ENCODE measurements at regions not wholly inside any gene's neighbourhood (a gene's known extent, or its start where the extent isn't known, plus 50 kb on each side); places are given as distances from the start of the nearest gene placed in this dataset.
"Not testable (repeated sequence)": the region's sequence is repeated elsewhere in the genome, so short reads cannot be mapped to it uniquely, and the experiment has no call there.

GRCh38 chr1:121511455-121511854 lies 326.7 kb downstream of the SRGAP2C start:
- H3K27me3 Mint-ChIP-seq; H3K4me1 ChIP-seq (ENCODE audit: insufficient read depth, low read length); H3K36me3 ChIP-seq (ENCODE audit: insufficient read depth, low read length); H3K27ac Mint-ChIP-seq; H3K4me3 ChIP-seq (ENCODE audit: low read length); POLR2A ChIA-PET; DNase-seq; H3K9me3 ChIP-seq (ENCODE audit: low read length); H3K27me3 ChIP-seq (ENCODE audit: insufficient read depth, low read length, poor library complexity, severe bottlenecking); H3K27ac ChIP-seq (ENCODE audit: low read depth, low read length); CTCF ChIA-PET; H3K4me3 Mint-ChIP-seq: not testable (repeated sequence)
- peaks cover 11 to 49% (median 19%) of the 10 kb centered on the region in 3 donors for H3K36me3 Mint-ChIP-seq
- H3K9me3 Mint-ChIP-seq, result peaks cover 13 to 38% (median 28%) of the 10 kb centered on the region in 5 donors
- peaks cover 31 to 37% (median 37%) of the 10 kb centered on the region in 3 donors for H3K4me1 Mint-ChIP-seq

GRCh38 chr1:121511876-121512275 lies 327.1 kb downstream of the SRGAP2C start:
- DNase-seq; CTCF ChIA-PET; H3K27me3 ChIP-seq (ENCODE audit: insufficient read depth, low read length, poor library complexity, severe bottlenecking); H3K27ac ChIP-seq (ENCODE audit: low read depth, low read length); H3K27me3 Mint-ChIP-seq; H3K9me3 ChIP-seq (ENCODE audit: low read length); H3K4me3 ChIP-seq (ENCODE audit: low read length); POLR2A ChIA-PET; H3K36me3 ChIP-seq (ENCODE audit: insufficient read depth, low read length): not testable (repeated sequence)
- peaks cover 11% of the 10 kb centered on the region for H3K4me1 ChIP-seq (ENCODE audit: insufficient read depth, low read length)
- Mint-ChIP-seq H3K36me3 (peaks cover 10 to 45% (median 19%) of the 10 kb centered on the region in 3 donors), H3K4me3 (peak overlapping the region in 1 of 7 donors; percentile 79), H3K4me1 (peaks cover 34 to 40% (median 39%) of the 10 kb centered on the region in 3 donors), H3K27ac (peak overlapping the region in 5 of 8 donors; percentile 1 to 92 (median 43)), H3K9me3 (peaks cover 13 to 38% (median 28%) of the 10 kb centered on the region in 5 donors)

- H3K9me3 ChIP-seq (ENCODE audit: low read length), result no peaks in the 10 kb centered on the region
- H3K4me1 ChIP-seq (ENCODE audit: insufficient read depth, low read length), result peaks cover 35% of the 10 kb centered on the region
- no peaks in the 10 kb centered on the region for H3K36me3 ChIP-seq (ENCODE audit: insufficient read depth, low read length)
- H3K27me3 ChIP-seq (ENCODE audit: insufficient read depth, low read length, poor library complexity, severe bottlenecking), result no peaks in the 10 kb centered on the region
- no peak overlapping the region for H3K27ac ChIP-seq (ENCODE audit: low read depth, low read length)
- H3K9me3 Mint-ChIP-seq, result peaks cover 0 to 10% (median 9%) of the 10 kb centered on the region in 5 donors
- H3K36me3 Mint-ChIP-seq, result peaks cover 0 to 15% (median 15%) of the 10 kb centered on the region in 3 donors
- peaks cover 63 to 68% (median 65%) of the 10 kb centered on the region in 3 donors for H3K4me1 Mint-ChIP-seq
- no peak overlapping the region for H3K4me3 ChIP-seq (ENCODE audit: low read length)
- no peaks in the 10 kb centered on the region for H3K27me3 Mint-ChIP-seq
- ChIA-PET POLR2A (no interaction called here), CTCF (no interaction called here)
- H3K4me3 Mint-ChIP-seq, result peak overlapping the region in 1 of 7 donors; percentile 97
- DNase-seq, result no peak
- H3K27ac Mint-ChIP-seq, result peak overlapping the region in 6 of 8 donors; percentile 25 to 97 (median 90)
Measured at GRCh38 chr1:121515235-121515634, 330.5 kb downstream of the SRGAP2C start.

GRCh38 chr1:121516234-121516967 lies 331.6 kb downstream of the SRGAP2C start:
- H3K27me3 ChIP-seq (ENCODE audit: insufficient read depth, low read length, poor library complexity, severe bottlenecking), result no peaks in the 10 kb centered on the region
- H3K36me3 ChIP-seq (ENCODE audit: insufficient read depth, low read length), result no peaks in the 10 kb centered on the region
- H3K4me1 ChIP-seq (ENCODE audit: insufficient read depth, low read length), result peaks cover 41% of the 10 kb centered on the region
- H3K4me3 ChIP-seq (ENCODE audit: low read length), result peak overlapping the region; percentile 26
- peak overlapping the region; percentile 0 for H3K27ac ChIP-seq (ENCODE audit: low read depth, low read length)
- no peaks in the 10 kb centered on the region for H3K9me3 ChIP-seq (ENCODE audit: low read length)
- Mint-ChIP-seq H3K4me1 (peaks cover 70 to 75% (median 72%) of the 10 kb centered on the region in 3 donors), H3K36me3 (peaks cover 0 to 12% (median 4%) of the 10 kb centered on the region in 3 donors), H3K9me3 (no peaks in the 10 kb centered on the region), H3K27me3 (no peaks in the 10 kb centered on the region), H3K27ac (peak overlapping the region; percentile 73 to 97 (median 90)), H3K4me3 (peak overlapping the region; percentile 76 to 97 (median 80))
- CTCF ChIA-PET, result interaction anchor here (0.9 to 1.3 kb wide), 4 partner anchors 13 to 419 kb away, joined by 3 to 5 read pairs (median 4); no protein-coding TSS in a partner anchor
- peak; percentile 1 to 72 (median 58) for DNase-seq
- POLR2A ChIA-PET, result interaction anchor here (0.6 to 1.0 kb wide), 2 partner anchors 15 to 57 kb away, joined by 3 to 8 read pairs; no protein-coding TSS in a partner anchor

- no peak for DNase-seq
- Mint-ChIP-seq H3K27ac (peak overlapping the region; percentile 67 to 97 (median 93)), H3K9me3 (no peaks in the 10 kb centered on the region), H3K36me3 (peaks cover 0 to 12% (median 0%) of the 10 kb centered on the region in 3 donors), H3K4me1 (peaks cover 62 to 73% (median 65%) of the 10 kb centered on the region in 3 donors), H3K27me3 (no peaks in the 10 kb centered on the region), H3K4me3 (peak overlapping the region; percentile 76 to 98 (median 90))
- CTCF ChIA-PET, result interaction anchor here (1.2 to 2.3 kb wide), 2 partner anchors 9 to 71 kb away, joined by 3 to 13 read pairs; no protein-coding TSS in a partner anchor
- no peaks in the 10 kb centered on the region for H3K9me3 ChIP-seq (ENCODE audit: low read length)
- H3K36me3 ChIP-seq (ENCODE audit: insufficient read depth, low read length), result no peaks in the 10 kb centered on the region
- peaks cover 41% of the 10 kb centered on the region for H3K4me1 ChIP-seq (ENCODE audit: insufficient read depth, low read length)
- no peaks in the 10 kb centered on the region for H3K27me3 ChIP-seq (ENCODE audit: insufficient read depth, low read length, poor library complexity, severe bottlenecking)
- POLR2A ChIA-PET, result no interaction called here
- no peak overlapping the region for H3K4me3 ChIP-seq (ENCODE audit: low read length)
- H3K27ac ChIP-seq (ENCODE audit: low read depth, low read length), result no peak overlapping the region
Measured at GRCh38 chr1:121517586-121518230, 332.9 kb downstream of the SRGAP2C start.

GRCh38 chr1:121518726-121519041 lies 333.9 kb downstream of the SRGAP2C start:
- peak overlapping the region; percentile 76 to 98 (median 96) for H3K4me3 Mint-ChIP-seq
- peak overlapping the region; percentile 69 for H3K27ac ChIP-seq (ENCODE audit: low read depth, low read length)
- H3K36me3 Mint-ChIP-seq, result peaks cover 3 to 12% (median 7%) of the 10 kb centered on the region in 3 donors
- no peaks in the 10 kb centered on the region for H3K9me3 Mint-ChIP-seq
- peaks cover 63 to 75% (median 68%) of the 10 kb centered on the region in 3 donors for H3K4me1 Mint-ChIP-seq
- peak overlapping the region; percentile 79 to 97 (median 94) for H3K27ac Mint-ChIP-seq
- H3K36me3 ChIP-seq (ENCODE audit: insufficient read depth, low read length), result no peaks in the 10 kb centered on the region
- H3K4me1 ChIP-seq (ENCODE audit: insufficient read depth, low read length), result peaks cover 41% of the 10 kb centered on the region
- H3K27me3 ChIP-seq (ENCODE audit: insufficient read depth, low read length, poor library complexity, severe bottlenecking), result no peaks in the 10 kb centered on the region
- no peaks in the 10 kb centered on the region for H3K27me3 Mint-ChIP-seq
- no peaks in the 10 kb centered on the region for H3K9me3 ChIP-seq (ENCODE audit: low read length)
- H3K4me3 ChIP-seq (ENCODE audit: low read length), result peak overlapping the region; percentile 74
- ChIA-PET POLR2A (no interaction called here), CTCF (interaction anchor here (1.2 to 2.3 kb wide), 3 partner anchors 10 to 72 kb away, joined by 3 to 13 read pairs (median 3); no protein-coding TSS in a partner anchor)
- no peak for DNase-seq

- peak; percentile 72 to 90 (median 81) for DNase-seq
- CTCF ChIA-PET, result interaction anchor here (0.6 to 2.3 kb wide), 6 partner anchors 10 to 73 kb away, joined by 3 to 13 read pairs (median 3); no protein-coding TSS in a partner anchor
- H3K36me3 ChIP-seq (ENCODE audit: insufficient read depth, low read length), result no peaks in the 10 kb centered on the region
- H3K27ac Mint-ChIP-seq, result peak overlapping the region; percentile 79 to 99 (median 96)
- peaks cover 5 to 12% (median 8%) of the 10 kb centered on the region in 3 donors for H3K36me3 Mint-ChIP-seq
- no peaks in the 10 kb centered on the region for H3K9me3 Mint-ChIP-seq
- peaks cover 41% of the 10 kb centered on the region for H3K4me1 ChIP-seq (ENCODE audit: insufficient read depth, low read length)
- no peaks in the 10 kb centered on the region for H3K27me3 ChIP-seq (ENCODE audit: insufficient read depth, low read length, poor library complexity, severe bottlenecking)
- H3K27ac ChIP-seq (ENCODE audit: low read depth, low read length), result peak overlapping the region; percentile 69
- POLR2A ChIA-PET, result interaction anchor here (0.9 to 1.0 kb wide), 2 partner anchors 10 to 33 kb away, joined by 3 to 4 read pairs; no protein-coding TSS in a partner anchor
- H3K4me3 ChIP-seq (ENCODE audit: low read length), result peak overlapping the region; percentile 74
- H3K4me3 Mint-ChIP-seq, result peak overlapping the region; percentile 76 to 98 (median 96)
- peaks cover 65 to 77% (median 65%) of the 10 kb centered on the region in 3 donors for H3K4me1 Mint-ChIP-seq
- H3K27me3 Mint-ChIP-seq, result no peaks in the 10 kb centered on the region
- H3K9me3 ChIP-seq (ENCODE audit: low read length), result no peaks in the 10 kb centered on the region
Measured at GRCh38 chr1:121519042-121519755, 334.4 kb downstream of the SRGAP2C start.

All from CD8-positive, alpha-beta memory T cell (primary cell).